PC-3 (cell line): ENCODE measurements at regions not wholly inside any gene's neighbourhood (a gene's known extent, or its start where the extent isn't known, plus 50 kb on each side); places are given as distances from the start of the nearest gene placed in this dataset.
A peak's percentile ranks its signal among the peaks of the same experiment; 100 is the strongest.

Experiments used
- ATAC-seq: fragments of 200-7000 bp; cut with Tn5 transposase; 2 replicates; pipeline ENCODE4 v1.9.1; 2020; ENCODE audit warnings: mild to moderate bottlenecking, moderate library complexity
- BruUV-seq: library from RNA; stranded (reverse); fragments of 400-500 nt; replicated peaks from 2 replicates; lab custom pipeline; 2021; lab: Mats Ljungman, UMichigan
- CTCF ChIA-PET: fragments of 300-600 bp; sonication (Branson Sonifier 250); formaldehyde crosslinking; loops from one replicate; lab custom pipeline; 2022; ENCODE audit warnings: antibody characterized with exemption; lab: Charles Lee
- POLR2A ChIA-PET: fragments of 300-600 bp; sonication (Branson Sonifier 250); formaldehyde crosslinking; loops from one replicate; lab custom pipeline; 2022; ENCODE audit warnings: antibody characterized with exemption; ENCODE audit not compliant: unreplicated experiment; lab: Charles Lee
- DNase-seq: peaks from one replicate; pipeline ENCODE4 v3.0.0-alpha.2; 2015
- H2AFZ ChIP-seq: fragments of 300-600 bp; sonication (generic); 2 replicates; pipeline ENCODE4 v1.6.0; 2016; ENCODE audit warnings: antibody characterized with exemption, low read length
- H3F3A ChIP-seq: fragments of 300-600 bp; sonication (generic); one replicate; pipeline ENCODE4 v1.6.0; 2017; ENCODE audit warnings: antibody characterized with exemption, low read length, control low read depth, mild to moderate bottlenecking; ENCODE audit not compliant: unreplicated experiment
- H3K27ac ChIP-seq: fragments of 300-600 bp; sonication (generic); 2 replicates; pipeline ENCODE4 v1.5.1; 2016; ENCODE audit warnings: mild to moderate bottlenecking, low read length
- H3K27me3 ChIP-seq: fragments of 300-600 bp; sonication (generic); 2 replicates; pipeline ENCODE4 v1.6.1; 2016; ENCODE audit warnings: low read length, mixed read lengths
- H3K36me3 ChIP-seq: fragments of 300-600 bp; sonication (generic); 2 replicates; pipeline ENCODE4 v1.6.1; 2016; ENCODE audit warnings: low read depth, mixed run types, low read length, mixed read lengths
- H3K4me1 ChIP-seq: fragments of 300-600 bp; sonication (generic); 2 replicates; pipeline ENCODE4 v1.5.1; 2016; ENCODE audit warnings: low read length; ENCODE audit not compliant: insufficient read depth
- H3K4me2 ChIP-seq: fragments of 300-600 bp; sonication (generic); 2 replicates; pipeline ENCODE4 v1.6.0; 2016; ENCODE audit warnings: low read length
- H3K4me3 ChIP-seq: fragments of 300-600 bp; sonication (generic); 2 replicates; pipeline ENCODE4 v1.5.1; 2016; ENCODE audit warnings: mild to moderate bottlenecking, low read length, mixed read lengths
- H3K79me2 ChIP-seq: fragments of 300-600 bp; sonication (generic); 2 replicates; pipeline ENCODE4 v1.6.1; 2017; ENCODE audit warnings: low read length, mixed read lengths
- H3K9ac ChIP-seq: fragments of 300-600 bp; sonication (generic); 2 replicates; pipeline ENCODE4 v1.6.0; 2016; ENCODE audit warnings: mild to moderate bottlenecking, low read length
- H3K9me2 ChIP-seq: fragments of 300-600 bp; sonication (generic); replicated peaks from 2 replicates; pipeline ENCODE4 v1.6.1; 2016; ENCODE audit warnings: mixed run types, low read length, mixed read lengths
- H3K9me3 ChIP-seq: fragments of 300-600 bp; sonication (generic); 2 replicates; pipeline ENCODE4 v1.6.1; 2016; ENCODE audit warnings: low read length, mixed read lengths
- H4K20me1 ChIP-seq: fragments of 300-600 bp; sonication (generic); 2 replicates; pipeline ENCODE4 v1.6.1; 2016; ENCODE audit warnings: low read length, mixed read lengths
- CTCF ChIP-seq: fragments of 300-600 bp; sonication (generic); conservative IDR thresholded peaks from 2 replicates; pipeline ENCODE4 v1.5.1; 2017; ENCODE audit warnings: antibody characterized with exemption, low read depth, mild to moderate bottlenecking, low read length
- EZH2 ChIP-seq: fragments of 300-600 bp; sonication (generic); IDR thresholded peaks from one replicate; pipeline ENCODE4 v1.6.1; 2017; ENCODE audit warnings: antibody characterized with exemption, mild to moderate bottlenecking, low read length; ENCODE audit not compliant: unreplicated experiment
- EZH2phosphoT487 ChIP-seq: fragments of 300-600 bp; sonication (generic); IDR thresholded peaks from 2 replicates; pipeline ENCODE4 v1.6.1; 2018; ENCODE audit warnings: mild to moderate bottlenecking, antibody characterized with exemption, low read length, borderline replicate concordance
- intact Hi-C: fragments of 100-400 bp; cut with micrococcal nuclease; formaldehyde crosslinking; loops from 2 replicates; pipeline ENCODE4 v1.9.0; 2023

GRCh38 chr6:140382355-140382754, 1007.9 kb upstream of the CITED2 start:
- Histone ChIP-seq H3K27ac (no peak overlapping the region), H3K79me2 (no peaks in the 10 kb centered on the region), H3K36me3 (no peaks in the 10 kb centered on the region), H3K9ac (no peak overlapping the region), H2AFZ (no peak overlapping the region), H3F3A (no peaks in the 10 kb centered on the region), H3K9me2 (no peaks in the 10 kb centered on the region), H4K20me1 (no peaks in the 10 kb centered on the region), H3K27me3 (no peaks in the 10 kb centered on the region), H3K4me1 (peaks cover 4% of the 10 kb centered on the region; the same call in 1 of the 2 replicates), H3K4me3 (no peak overlapping the region), H3K4me2 (no peak overlapping the region), H3K9me3 (no peaks in the 10 kb centered on the region)
- intact Hi-C loops: loop anchor here (5.0 kb wide), 1 partner anchor 260 kb away; no protein-coding TSS in a partner anchor
- CTCF ChIA-PET: no interaction called here
- TF ChIP-seq EZH2phosphoT487: no peak
- TF ChIP-seq EZH2: no peak
- no peak for TF ChIP-seq CTCF
- DNase-seq (no peak), ATAC-seq (no peak)
- POLR2A ChIA-PET: no interaction called here
- no TSS peak for BruUV-seq

DNA sequence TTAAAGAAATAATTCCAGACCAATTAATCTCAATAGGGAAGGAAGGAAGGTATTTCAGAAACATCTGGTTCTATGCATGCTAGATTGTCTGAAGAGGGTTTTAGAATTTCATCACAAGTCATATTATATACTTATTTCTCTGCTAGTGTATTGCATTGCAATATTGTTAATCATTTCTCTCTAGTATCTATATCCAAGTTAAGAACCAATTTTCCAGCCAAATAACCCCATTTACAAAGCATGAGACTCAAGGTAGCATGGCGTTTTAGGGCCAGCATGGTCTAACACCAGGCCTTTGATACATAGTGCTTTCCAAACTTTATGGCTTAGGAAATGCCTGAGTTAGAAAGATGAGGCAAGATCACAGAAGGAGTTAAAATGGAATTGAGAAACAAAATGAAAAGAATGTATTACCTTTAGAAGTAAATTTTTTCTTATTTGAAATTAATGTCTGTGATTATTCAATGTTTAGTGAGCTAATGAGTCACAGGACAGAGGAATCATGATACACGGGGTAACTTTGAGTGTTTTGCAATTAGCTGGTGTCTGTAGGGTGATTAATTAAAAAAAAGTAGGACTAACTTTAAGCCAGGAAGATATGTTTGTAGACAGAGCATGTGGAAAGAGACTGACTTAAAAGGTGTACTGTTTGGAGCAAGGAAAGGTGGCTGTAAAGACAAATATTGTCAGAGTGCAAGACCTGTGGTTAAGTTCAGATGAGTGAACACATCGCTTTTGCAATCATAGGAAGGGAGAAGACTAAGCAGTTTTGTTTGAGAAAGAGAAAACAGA, 1006.2 kb upstream of the CITED2 start:
- no peaks in the 10 kb centered on the region for H4K20me1 ChIP-seq
- no peaks in the 10 kb centered on the region for H3K27me3 ChIP-seq
- H3K4me2 ChIP-seq: no peak overlapping the region
- H3K9ac ChIP-seq: no peak overlapping the region
- no peak overlapping the region for H3K4me3 ChIP-seq
- CTCF ChIA-PET: no interaction called here
- H3K4me1 ChIP-seq: peaks cover 4% of the 10 kb centered on the region; the same call in 1 of the 2 replicates
- DNase-seq (peak; percentile 2), ATAC-seq (no peak)
- no peaks in the 10 kb centered on the region for H3F3A ChIP-seq
- no peaks in the 10 kb centered on the region for H3K36me3 ChIP-seq
- no TSS peak for BruUV-seq
- POLR2A ChIA-PET: no interaction called here
- no peak overlapping the region for H2AFZ ChIP-seq
- TF ChIP-seq EZH2phosphoT487 (no peak), CTCF (no peak), EZH2 (no peak)
- intact Hi-C loops: loop anchor here (5.0 kb wide), 1 partner anchor 258 kb away; no protein-coding TSS in a partner anchor
- no peaks in the 10 kb centered on the region for H3K79me2 ChIP-seq
- no peaks in the 10 kb centered on the region for H3K9me2 ChIP-seq
- no peaks in the 10 kb centered on the region for H3K9me3 ChIP-seq
- H3K27ac ChIP-seq: no peak overlapping the region

DNA sequence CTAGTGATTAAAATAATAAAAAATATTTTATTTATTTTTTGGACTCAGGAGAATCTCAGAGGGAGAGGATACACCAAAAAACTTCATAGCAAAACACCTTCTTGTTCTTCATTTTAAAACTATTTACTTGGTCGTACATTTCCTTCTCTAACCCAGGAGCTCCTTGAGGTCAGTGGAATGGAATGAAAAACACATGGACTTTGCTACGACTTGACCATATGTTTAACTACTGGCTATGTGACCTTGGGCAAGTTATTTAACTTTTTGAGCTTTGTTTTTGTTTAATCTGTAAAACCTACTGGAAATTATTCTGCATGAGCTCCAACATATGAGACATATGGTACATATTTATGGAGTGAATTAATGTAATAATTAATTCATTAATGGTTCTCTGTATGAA, 1005.5 kb upstream of the CITED2 start:
- TF ChIP-seq EZH2phosphoT487 (no peak), CTCF (no peak), EZH2 (no peak)
- ATAC-seq (no peak), DNase-seq (no peak)
- H3K79me2 ChIP-seq: no peaks in the 10 kb centered on the region
- H3K27me3 ChIP-seq: no peaks in the 10 kb centered on the region
- H3K9ac ChIP-seq: no peak overlapping the region
- H3K4me3 ChIP-seq: no peak overlapping the region
- no peaks in the 10 kb centered on the region for H3K9me3 ChIP-seq
- H3K4me1 ChIP-seq: peaks cover 4% of the 10 kb centered on the region; the same call in 1 of the 2 replicates
- POLR2A ChIA-PET: no interaction called here
- no peaks in the 10 kb centered on the region for H4K20me1 ChIP-seq
- H3K9me2 ChIP-seq: no peaks in the 10 kb centered on the region
- H3F3A ChIP-seq: no peaks in the 10 kb centered on the region
- H3K36me3 ChIP-seq: no peaks in the 10 kb centered on the region
- CTCF ChIA-PET: no interaction called here
- BruUV-seq: no TSS peak
- H3K4me2 ChIP-seq: no peak overlapping the region
- no peak overlapping the region for H3K27ac ChIP-seq
- intact Hi-C loops: loop anchor here (5.0 kb wide), 1 partner anchor 258 kb away; no protein-coding TSS in a partner anchor
- no peak overlapping the region for H2AFZ ChIP-seq
